ENCODE measurements at regions not wholly inside any gene's neighbourhood (a gene's known extent, or its start where the extent isn't known, plus 50 kb on each side); places are given as distances from the start of the nearest gene placed in this dataset.

- TF ChIP-seq CTCF (conservative IDR thresholded peaks at IDR 0.05; ENCODE audit: low read length) (peak; percentile 79), EZH2phosphoT487 (IDR thresholded peaks at IDR 0.05; ENCODE audit: borderline replicate concordance) (no peak)
Measured at GRCh38 chr4:141346144-141346543, 125.4 kb downstream of the ZNF330 start.

Measured in Loucy (cell line).